T-cell (primary cell): ENCODE measurements at regions not wholly inside any gene's neighbourhood (a gene's known extent, or its start where the extent isn't known, plus 50 kb on each side); places are given as distances from the start of the nearest gene placed in this dataset.

ENCODE experiments used
- ATAC-seq, 4 experiments: fragments of 200-7000 bp in 3 of 4; fragments of 150-1000 bp in 1 of 4; cut with Tn5 transposase; replicated peaks in 1 of 4; 1 replicate in 3 of 4; 2 replicates in 1 of 4; pipeline ENCODE4 v1.10.0; 2021; ENCODE audit warnings: moderate library complexity in 3 of 4, mild to moderate bottlenecking in 2 of 4, moderate number of reproducible peaks in 1 of 4
- CTCF ChIA-PET, 2 donors: fragments of 300-600 bp; sonication (Branson Sonifier 250); formaldehyde crosslinking; loops; one replicate each; lab custom pipeline; 2022; ENCODE audit warnings: antibody characterized with exemption in 2 of 2; lab: Charles Lee
- POLR2A ChIA-PET, 2 donors: fragments of 300-600 bp; sonication (Branson Sonifier 250); formaldehyde crosslinking; loops; one replicate each; lab custom pipeline; 2022; ENCODE audit warnings: antibody characterized with exemption in 2 of 2; lab: Charles Lee
- DNase-seq, 35 experiments: peaks; one replicate each; pipeline versions ENCODE4 v3.0.0 to v3.0.0-alpha.2; 2013 to 2023
- H3K27ac ChIP-seq: one replicate; pipeline ENCODE4 v1.5.1; 2013; ENCODE audit warnings: low read length
- H3K27me3 ChIP-seq, 2 experiments: replicated peaks in 1 of 2; 1 replicate in 1 of 2; 2 replicates in 1 of 2; pipeline versions ENCODE4 v1.6.1 to v1.7.0; 2013; ENCODE audit warnings: low read length in 1 of 2, mixed read lengths in 1 of 2; ENCODE audit not compliant: control insufficient read depth in 2 of 2, insufficient read depth in 2 of 2; ENCODE audit errors: extremely low read depth in 1 of 2
- H3K36me3 ChIP-seq, 2 donors: 1 replicate in 1 of 2; 2 replicates in 1 of 2; pipeline versions ENCODE4 v1.6.1 to v1.7.0; 2013; ENCODE audit warnings: low read length in 1 of 2; ENCODE audit not compliant: control insufficient read depth in 2 of 2, insufficient read depth in 1 of 2; ENCODE audit errors: extremely low read depth in 1 of 2
- H3K4me1 ChIP-seq, 2 experiments: 1 replicate in 1 of 2; 2 replicates in 1 of 2; pipeline versions ENCODE4 v1.6.1 to v1.7.0; 2013; ENCODE audit warnings: low read length in 2 of 2, mixed read lengths in 1 of 2; ENCODE audit not compliant: insufficient read depth in 2 of 2, control insufficient read depth in 1 of 2; ENCODE audit errors: extremely low read depth in 1 of 2
- H3K4me3 ChIP-seq, 2 donors: 1 replicate in 1 of 2; 2 replicates in 1 of 2; pipeline versions ENCODE4 v1.5.1 to v1.7.0; 2013; ENCODE audit warnings: mild to moderate bottlenecking in 2 of 2, low read length in 1 of 2, moderate library complexity in 1 of 2; ENCODE audit not compliant: control insufficient read depth in 1 of 2; ENCODE audit errors: extremely low read depth in 1 of 2
- H3K9me3 ChIP-seq: 2 replicates; pipeline ENCODE4 v1.7.0; 2013
- H3K27ac Mint-ChIP-seq, 2 donors: one replicate each; pipeline ENCODE4 v1.8.0; 2020 to 2021; ENCODE audit warnings: mild to moderate bottlenecking in 2 of 2, mixed read lengths in 2 of 2
- H3K27me3 Mint-ChIP-seq, 2 donors: one replicate each; pipeline ENCODE4 v1.8.0; 2021 to 2022; ENCODE audit warnings: mixed read lengths in 2 of 2
- H3K36me3 Mint-ChIP-seq: one replicate; pipeline ENCODE4 v1.8.0; 2021; ENCODE audit warnings: mixed read lengths
- H3K4me1 Mint-ChIP-seq, 3 donors: one replicate each; pipeline ENCODE4 v1.8.0; 2020 to 2022; ENCODE audit warnings: mixed read lengths in 3 of 3, mild to moderate bottlenecking in 1 of 3
- H3K4me3 Mint-ChIP-seq, 3 donors: one replicate each; pipeline ENCODE4 v1.8.0; 2020 to 2022; ENCODE audit warnings: mild to moderate bottlenecking in 3 of 3, mixed read lengths in 3 of 3, moderate library complexity in 3 of 3
- H3K9me3 Mint-ChIP-seq, 3 donors: one replicate each; pipeline ENCODE4 v1.8.0; 2020 to 2022; ENCODE audit warnings: mixed read lengths in 3 of 3
- WGBS: methylation state at CpG from one replicate; pipeline ENCODE4 v1.1.5; 2013; ENCODE audit warnings: missing lambda C conversion rate; ENCODE audit not compliant: insufficient coverage; 5-methylcytosine and 5-hydroxymethylcytosine counted together

DNA sequence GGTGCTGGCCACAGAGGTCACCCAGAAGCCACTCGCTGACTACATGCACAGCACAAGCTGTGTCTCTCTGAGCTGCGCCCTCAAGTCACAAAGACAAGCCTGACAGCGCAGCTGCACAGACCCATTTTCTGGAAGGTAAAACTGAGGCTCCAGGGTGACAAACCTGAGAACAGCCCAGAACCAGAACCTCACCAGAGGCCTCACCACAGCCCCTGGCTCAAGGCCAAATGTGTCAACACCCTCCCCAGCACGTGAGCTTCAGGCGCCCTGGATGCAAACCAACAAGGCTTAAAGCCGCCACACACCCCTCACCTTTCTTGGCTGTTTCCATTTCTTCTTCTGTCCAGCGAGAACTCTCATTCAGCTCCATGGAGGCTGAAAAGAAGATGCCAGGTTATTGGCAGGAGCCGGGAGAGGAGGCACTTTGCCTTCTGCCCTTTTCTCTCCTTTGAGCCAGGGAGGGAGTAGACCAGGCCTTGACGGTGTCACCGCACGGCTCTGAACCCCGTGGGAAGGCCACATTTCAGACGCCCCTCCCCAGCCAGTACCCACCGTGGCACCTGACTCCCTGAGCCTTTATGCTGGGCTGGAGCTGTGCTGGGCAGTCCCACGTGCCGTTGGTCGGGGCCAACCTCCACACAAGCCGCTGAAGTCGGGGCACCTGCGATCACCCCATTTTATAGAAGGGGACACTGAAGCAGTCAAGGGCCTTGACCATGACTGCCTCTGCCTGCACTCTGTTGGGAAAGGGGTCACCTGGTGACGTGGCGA lies 103.1 kb downstream of the RFLNA start:
- H3K27me3 Mint-ChIP-seq = no peaks in the 10 kb centered on the region
- peaks cover 0 to 14% (median 6%) of the 10 kb centered on the region in 3 donors for H3K4me1 Mint-ChIP-seq
- POLR2A ChIA-PET = no interaction called here
- no peak overlapping the region for H3K27ac ChIP-seq
- H3K4me3 ChIP-seq = no peak overlapping the region
- peak in 1 of 35 experiments; percentile 13 for DNase-seq
- no peak overlapping the region for H3K27ac Mint-ChIP-seq
- ATAC-seq = no peak
- H3K4me1 ChIP-seq = peaks cover 0 to 3% of the 10 kb centered on the region in 2 experiments
- peaks cover 42% of the 10 kb centered on the region for H3K36me3 Mint-ChIP-seq
- H3K9me3 Mint-ChIP-seq = no peaks in the 10 kb centered on the region
- WGBS = 87% methylated on average over 18 of the region's 22 CpGs
- H3K9me3 ChIP-seq = no peaks in the 10 kb centered on the region
- peaks cover 44 to 71% of the 10 kb centered on the region in 2 donors for H3K36me3 ChIP-seq
- H3K27me3 ChIP-seq = no peaks in the 10 kb centered on the region
- H3K4me3 Mint-ChIP-seq = no peak overlapping the region
- CTCF ChIA-PET = interaction anchor here in 1 of 2 donors (1.7 kb wide), 1 partner anchor 9 kb away, joined by 4 read pairs; no protein-coding TSS in a partner anchor

DNA sequence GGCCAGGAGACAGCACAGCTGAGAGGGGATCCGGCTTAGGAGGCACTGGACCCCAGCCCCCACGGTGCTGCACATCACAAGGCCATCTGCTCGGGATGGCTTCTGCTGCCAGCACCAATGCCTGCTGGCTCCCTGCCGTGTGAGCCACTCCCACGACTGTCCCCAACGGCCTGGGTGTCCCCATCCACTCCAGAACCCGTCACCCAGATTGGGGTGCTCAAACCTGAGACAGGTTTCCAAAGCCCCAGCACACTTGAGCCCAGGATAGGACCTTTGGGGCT lies 102.4 kb downstream of the RFLNA start:
- Histone ChIP-seq H3K27ac (no peak overlapping the region), H3K4me3 (no peak overlapping the region), H3K4me1 (peaks cover 0 to 9% of the 10 kb centered on the region in 2 experiments), H3K36me3 (peaks cover 44 to 74% of the 10 kb centered on the region in 2 donors), H3K9me3 (no peaks in the 10 kb centered on the region), H3K27me3 (no peaks in the 10 kb centered on the region)
- WGBS = 88% methylated on average over 7 of the region's 7 CpGs
- CTCF ChIA-PET = no interaction called here
- POLR2A ChIA-PET = no interaction called here
- DNase-seq = no peak
- no peak overlapping the region for H3K4me3 Mint-ChIP-seq
- no peaks in the 10 kb centered on the region for H3K9me3 Mint-ChIP-seq
- ATAC-seq = no peak
- H3K36me3 Mint-ChIP-seq = peaks cover 42% of the 10 kb centered on the region
- no peak overlapping the region for H3K27ac Mint-ChIP-seq
- H3K27me3 Mint-ChIP-seq = no peaks in the 10 kb centered on the region
- H3K4me1 Mint-ChIP-seq = peaks cover 4 to 17% (median 9%) of the 10 kb centered on the region in 3 donors

DNA sequence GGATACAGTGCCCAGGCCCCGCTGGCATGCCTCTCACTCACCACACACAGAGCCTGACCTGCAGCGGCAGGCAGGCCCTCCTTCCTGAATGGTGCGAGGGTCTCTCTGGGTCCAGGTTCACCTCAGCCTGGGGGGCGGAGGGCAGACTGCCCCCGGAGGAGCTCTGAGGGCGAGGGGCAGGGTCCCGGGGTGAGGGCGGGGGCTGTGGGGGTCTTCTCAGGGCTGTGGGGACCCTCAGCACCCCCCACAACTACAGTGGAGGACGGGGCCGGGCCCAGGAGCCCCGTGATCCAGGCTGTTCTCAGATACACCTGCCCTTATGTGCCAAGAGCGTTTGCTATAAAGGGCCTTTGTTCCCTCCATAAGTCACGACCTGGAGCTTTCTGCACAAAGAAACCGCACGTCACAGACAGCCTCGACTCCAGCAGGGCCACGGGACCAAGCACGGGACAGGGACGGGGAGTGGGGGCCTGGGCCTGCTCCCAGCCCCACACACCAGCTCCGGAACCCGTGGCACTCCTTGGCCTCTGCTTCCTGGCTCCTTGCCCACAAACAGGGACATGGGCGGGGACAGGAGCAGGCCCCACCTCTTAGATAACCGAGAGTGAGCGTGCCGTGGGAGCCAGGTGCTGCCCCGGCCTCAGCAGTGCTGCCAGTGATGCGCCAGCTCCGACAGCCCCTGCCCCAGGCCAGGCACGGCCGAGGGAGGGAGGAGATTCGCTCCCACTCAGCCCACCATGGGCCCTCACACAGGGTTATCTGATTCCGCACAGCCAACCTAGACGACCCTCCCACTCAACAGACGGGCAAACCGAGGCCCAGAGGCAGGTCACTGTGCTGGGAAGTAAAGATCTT lies 101.9 kb downstream of the RFLNA start:
- H3K9me3 ChIP-seq = no peaks in the 10 kb centered on the region
- ATAC-seq (no peak), DNase-seq (no peak)
- 90% methylated on average over 22 of the region's 35 CpGs for WGBS
- no peak overlapping the region for H3K4me3 ChIP-seq
- H3K4me1 ChIP-seq = peaks cover 0 to 15% of the 10 kb centered on the region in 2 experiments
- H3K4me3 Mint-ChIP-seq = no peak overlapping the region
- no peaks in the 10 kb centered on the region for H3K27me3 ChIP-seq
- peaks cover 44 to 69% of the 10 kb centered on the region in 2 donors for H3K36me3 ChIP-seq
- H3K27ac ChIP-seq = no peak overlapping the region
- peaks cover 42% of the 10 kb centered on the region for H3K36me3 Mint-ChIP-seq
- peaks cover 9 to 23% (median 15%) of the 10 kb centered on the region in 3 donors for H3K4me1 Mint-ChIP-seq
- H3K27me3 Mint-ChIP-seq = no peaks in the 10 kb centered on the region
- ChIA-PET CTCF (no interaction called here), POLR2A (no interaction called here)
- H3K9me3 Mint-ChIP-seq = no peaks in the 10 kb centered on the region
- no peak overlapping the region for H3K27ac Mint-ChIP-seq

DNA sequence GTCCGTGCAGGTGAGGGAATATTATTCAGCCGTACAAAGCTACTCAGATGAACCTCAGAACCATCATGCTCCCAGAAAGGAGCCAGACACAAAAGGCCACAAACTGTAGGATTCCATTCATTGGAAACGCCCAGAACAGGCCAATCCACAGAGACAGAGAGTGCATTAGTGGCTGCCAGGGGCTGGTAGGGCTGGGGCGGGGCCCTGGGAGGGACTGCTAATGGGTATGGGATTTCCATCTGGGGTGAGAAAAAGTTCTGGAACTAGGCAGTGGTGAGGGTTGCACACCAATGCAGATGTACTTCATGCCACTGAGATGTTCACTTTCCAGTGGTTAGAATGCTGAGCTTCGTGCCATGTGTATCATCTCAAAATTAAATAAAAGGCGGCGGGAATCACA lies 101.1 kb downstream of the RFLNA start:
- DNase-seq (no peak), ATAC-seq (no peak)
- Histone ChIP-seq H3K4me1 (peaks cover 0 to 22% of the 10 kb centered on the region in 2 experiments), H3K4me3 (no peak overlapping the region), H3K36me3 (peaks cover 43 to 63% of the 10 kb centered on the region in 2 donors), H3K9me3 (no peaks in the 10 kb centered on the region), H3K27me3 (no peaks in the 10 kb centered on the region), H3K27ac (no peak overlapping the region)
- Mint-ChIP-seq H3K27ac (no peak overlapping the region), H3K9me3 (no peaks in the 10 kb centered on the region), H3K4me1 (peaks cover 17 to 30% (median 23%) of the 10 kb centered on the region in 3 donors), H3K27me3 (no peaks in the 10 kb centered on the region), H3K36me3 (peaks cover 38% of the 10 kb centered on the region), H3K4me3 (no peak overlapping the region)
- POLR2A ChIA-PET = no interaction called here
- CTCF ChIA-PET = no interaction called here
- WGBS = 83% methylated on average over 3 of the region's 7 CpGs

DNA sequence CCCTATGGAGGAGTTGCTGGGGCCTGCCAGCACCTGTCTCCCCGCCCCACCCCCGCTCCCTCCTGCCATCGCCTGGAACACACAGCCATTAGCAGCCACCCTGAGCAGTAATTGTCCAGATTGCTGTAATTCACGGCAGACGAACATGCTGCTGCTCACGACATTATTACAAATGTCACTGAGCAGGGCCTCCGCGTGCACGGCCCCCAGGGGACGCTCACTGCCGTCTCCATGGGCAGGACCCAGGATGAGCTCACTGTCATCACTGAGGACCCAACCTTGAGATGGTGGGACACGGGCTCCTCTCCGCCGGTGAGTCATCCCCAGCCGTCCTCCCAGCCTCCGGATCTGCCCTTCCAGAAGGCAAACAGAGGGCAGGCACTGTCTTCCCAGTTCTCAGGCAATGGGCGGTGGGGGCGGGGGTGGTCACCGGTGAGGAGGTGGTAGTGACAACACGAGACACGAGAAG lies 100.4 kb downstream of the RFLNA start:
- Mint-ChIP-seq H3K36me3 (peaks cover 32% of the 10 kb centered on the region), H3K9me3 (no peaks in the 10 kb centered on the region), H3K4me1 (peaks cover 22 to 31% (median 28%) of the 10 kb centered on the region in 3 donors), H3K27me3 (no peaks in the 10 kb centered on the region), H3K27ac (no peak overlapping the region), H3K4me3 (no peak overlapping the region)
- WGBS = 93% methylated on average over 16 of the region's 21 CpGs
- no peaks in the 10 kb centered on the region for H3K9me3 ChIP-seq
- no peaks in the 10 kb centered on the region for H3K27me3 ChIP-seq
- H3K27ac ChIP-seq = no peak overlapping the region
- ATAC-seq (no peak), DNase-seq (no peak)
- H3K4me1 ChIP-seq = peaks cover 0 to 28% of the 10 kb centered on the region in 2 experiments
- peaks cover 36 to 58% of the 10 kb centered on the region in 2 donors for H3K36me3 ChIP-seq
- no peak overlapping the region for H3K4me3 ChIP-seq
- ChIA-PET POLR2A (interaction anchor here in 1 of 2 donors (0.6 kb wide), 1 partner anchor 417 kb away, joined by 3 read pairs; no protein-coding TSS in a partner anchor), CTCF (no interaction called here)

DNA sequence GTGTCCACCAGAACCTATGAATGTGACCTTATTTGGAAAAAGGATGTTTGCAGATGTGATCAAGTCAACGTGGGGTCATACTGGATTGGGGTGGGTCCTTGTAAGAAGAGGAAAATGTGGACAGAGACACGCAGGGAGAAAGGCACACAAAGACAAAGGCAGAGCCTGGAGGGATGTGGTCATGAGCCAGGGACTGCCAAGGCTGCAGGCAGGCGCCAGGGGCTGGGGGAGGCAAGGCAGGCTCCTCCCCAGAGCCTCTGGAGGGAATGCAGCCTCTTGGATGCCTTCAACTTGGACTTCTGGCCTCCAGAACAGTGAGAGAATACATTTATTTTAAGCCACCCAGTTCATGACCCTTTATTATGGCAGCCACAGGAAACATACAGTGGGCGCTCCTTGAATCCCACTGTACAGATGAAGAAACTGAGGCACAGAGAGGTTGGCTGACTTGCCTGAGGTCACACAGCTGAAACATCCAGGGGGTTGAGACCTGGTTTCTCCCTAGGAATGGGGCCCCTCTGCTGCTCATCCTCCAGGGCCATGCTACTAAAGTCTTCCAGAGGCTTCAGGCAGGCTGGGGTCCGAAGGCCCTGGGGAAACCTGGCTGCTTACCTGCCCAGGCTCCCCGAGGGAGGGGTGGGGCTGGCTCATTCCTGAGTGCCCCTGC lies 99.7 kb downstream of the RFLNA start:
- DNase-seq (no peak), ATAC-seq (no peak)
- no peaks in the 10 kb centered on the region for H3K9me3 Mint-ChIP-seq
- Histone ChIP-seq H3K9me3 (no peaks in the 10 kb centered on the region), H3K27me3 (no peaks in the 10 kb centered on the region), H3K27ac (no peak overlapping the region), H3K4me3 (no peak overlapping the region), H3K4me1 (peaks cover 0 to 33% of the 10 kb centered on the region in 2 experiments), H3K36me3 (peaks cover 29 to 51% of the 10 kb centered on the region in 2 donors)
- H3K36me3 Mint-ChIP-seq = peaks cover 26% of the 10 kb centered on the region
- 95% methylated on average over 4 of the region's 6 CpGs for WGBS
- ChIA-PET CTCF (no interaction called here), POLR2A (interaction anchor here in 1 of 2 donors (0.6 kb wide), 1 partner anchor 416 kb away, joined by 3 read pairs; no protein-coding TSS in a partner anchor)
- H3K27ac Mint-ChIP-seq = peak overlapping the region in 1 of 2 donors; percentile 15
- no peak overlapping the region for H3K4me3 Mint-ChIP-seq
- H3K4me1 Mint-ChIP-seq = peaks cover 29 to 35% (median 33%) of the 10 kb centered on the region in 3 donors
- no peaks in the 10 kb centered on the region for H3K27me3 Mint-ChIP-seq
